Retina (tissue), 1 donor: ENCODE measurements at regions not wholly inside any gene's neighbourhood (a gene's known extent, or its start where the extent isn't known, plus 50 kb on each side); places are given as distances from the start of the nearest gene placed in this dataset.

Source experiments
- DNase-seq: peaks from one replicate; pipeline ENCODE4 v3.0.0-alpha.2; 2016

DNA sequence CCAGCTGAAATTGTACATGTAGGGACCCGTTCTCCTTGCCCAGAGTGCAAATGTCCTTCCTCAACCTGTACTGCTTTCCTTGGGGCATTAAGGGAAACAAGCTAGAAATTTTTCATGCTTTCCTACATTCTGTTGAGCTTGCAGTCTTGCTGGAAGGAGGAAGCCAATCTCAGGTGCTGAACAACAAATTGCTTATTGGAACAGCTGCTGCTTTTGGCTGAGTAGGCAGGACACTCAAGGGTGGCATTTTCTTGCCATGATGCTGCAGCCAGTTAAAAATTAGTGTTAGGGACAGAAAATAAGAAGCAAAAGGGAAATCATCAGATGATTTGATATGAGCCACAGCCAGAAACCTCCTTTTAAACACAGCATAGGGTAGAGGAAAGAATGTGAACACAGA, 223.7 kb downstream of the QDPR start:
- DNase-seq: no peak

DNA sequence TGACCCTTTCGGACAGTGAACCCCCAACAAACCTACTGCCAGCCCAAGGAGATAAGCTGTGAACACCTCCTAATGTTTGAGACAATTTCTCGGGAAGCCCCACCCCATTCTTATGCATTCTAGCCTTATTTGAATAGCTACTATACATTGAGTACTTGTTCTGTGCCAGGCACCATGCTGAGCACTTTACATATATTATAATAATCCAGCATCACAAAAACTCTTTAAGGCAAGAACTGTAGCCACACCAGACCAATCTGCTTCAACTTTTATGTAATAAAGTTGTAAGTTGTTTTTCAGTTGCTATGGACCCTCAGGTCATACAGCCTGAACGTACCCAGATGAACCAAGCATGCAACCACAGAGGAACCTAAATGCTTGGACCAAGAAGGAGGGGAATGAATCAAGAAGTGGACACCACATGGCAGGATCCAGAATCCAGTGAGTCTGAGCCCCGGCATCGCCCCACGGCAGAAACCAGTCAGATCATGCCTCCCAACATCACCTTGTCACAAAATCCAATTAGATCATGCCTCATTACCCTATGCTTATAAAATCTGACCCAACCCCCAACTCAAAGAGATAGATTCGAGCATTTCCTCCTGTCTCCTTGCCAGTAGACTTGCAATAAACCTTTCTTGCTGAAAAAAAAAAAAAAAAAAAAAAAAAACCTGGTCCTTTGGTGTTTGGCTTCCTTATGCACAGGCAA, 225.0 kb downstream of the QDPR start:
- no peak for DNase-seq

- no peak for DNase-seq
Observed at GRCh38 chr4:17285747-17286146, 226.1 kb downstream of the QDPR start.

DNA sequence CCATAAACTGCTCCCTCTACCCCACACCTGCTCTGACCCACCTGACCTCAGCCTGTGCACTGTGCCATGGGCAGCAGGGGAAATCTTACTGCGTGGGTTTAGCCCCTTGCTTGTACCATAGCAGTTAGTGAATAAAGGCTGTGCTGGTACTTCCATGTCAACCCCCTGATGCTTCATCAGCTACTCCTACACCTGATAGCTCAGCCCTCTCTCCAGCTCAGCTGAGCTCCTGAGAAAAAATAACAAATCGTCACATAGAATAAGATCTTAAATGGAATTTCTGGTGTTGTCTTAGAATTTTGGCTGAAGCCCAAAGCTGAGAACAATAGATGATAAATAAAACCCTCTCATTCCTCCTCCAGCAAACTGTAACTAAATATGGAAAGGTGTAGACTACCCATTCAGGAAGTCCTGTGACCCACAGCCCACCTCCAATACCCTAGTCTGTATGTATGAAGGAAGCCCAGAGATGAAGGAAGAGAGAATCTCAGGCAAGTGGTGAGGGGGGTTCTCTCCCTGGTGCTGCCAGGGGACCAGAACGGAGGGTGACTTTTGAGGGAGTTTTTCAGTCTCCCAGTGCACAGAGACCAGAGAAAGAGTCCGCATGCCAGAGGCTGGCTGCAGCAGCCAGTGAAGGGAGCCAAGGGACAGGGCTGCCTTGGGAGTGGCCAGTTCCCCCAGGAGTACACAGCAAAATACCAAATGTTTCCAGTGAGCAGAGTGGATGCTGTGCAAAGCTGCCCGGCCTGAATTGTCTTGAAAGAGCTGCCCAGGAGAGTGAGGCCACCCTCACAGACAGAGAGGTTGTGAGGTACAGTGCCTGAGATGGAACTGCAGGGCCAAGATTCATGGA, 227.3 kb downstream of the QDPR start:
- no peak for DNase-seq

DNA sequence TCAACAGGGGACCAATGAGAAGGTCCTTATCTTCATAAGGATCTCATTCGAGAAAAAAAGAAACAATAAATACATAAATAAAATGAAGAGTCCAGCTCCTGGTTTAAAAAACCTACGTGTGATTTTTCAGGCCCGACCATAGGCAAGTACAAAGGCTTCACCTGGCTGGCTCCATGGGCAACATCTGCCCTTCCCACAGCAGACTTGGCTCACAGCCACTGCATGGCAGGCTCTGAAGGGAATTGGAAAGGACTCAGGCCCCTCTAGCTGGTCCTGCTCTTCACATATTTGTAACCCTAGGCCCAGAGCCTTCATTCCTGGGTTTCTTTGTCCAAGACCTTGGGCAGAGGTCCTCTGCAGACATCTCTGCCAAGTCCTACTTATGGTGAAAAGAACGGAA, 228.1 kb downstream of the QDPR start:
- no peak for DNase-seq

- no peak for DNase-seq
Observed at GRCh38 chr4:17283251-17283650, 228.6 kb downstream of the QDPR start.

GRCh38 chr4:17280261-17281018, 231.4 kb downstream of the QDPR start:
- no peak for DNase-seq

DNA sequence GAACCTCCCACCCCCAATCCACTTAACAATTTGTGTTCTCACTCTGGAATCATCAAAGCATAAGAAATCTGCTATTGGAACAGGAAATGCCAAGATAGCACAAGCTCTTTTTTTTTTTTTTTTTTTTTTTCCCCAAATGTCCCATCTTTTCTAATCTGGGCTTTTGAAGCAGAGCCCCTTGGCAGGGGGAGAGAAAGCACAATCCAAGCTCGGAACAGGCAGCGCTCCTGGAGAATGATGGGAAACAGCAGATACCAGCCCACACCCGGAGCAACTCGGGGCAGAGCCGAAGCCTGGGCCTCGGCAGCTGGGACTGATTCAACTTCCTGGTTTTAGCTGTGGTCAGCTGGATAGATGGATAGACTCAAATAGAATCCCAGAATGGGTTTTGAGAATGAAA, 235.1 kb downstream of the QDPR start:
- DNase-seq: no peak

DNA sequence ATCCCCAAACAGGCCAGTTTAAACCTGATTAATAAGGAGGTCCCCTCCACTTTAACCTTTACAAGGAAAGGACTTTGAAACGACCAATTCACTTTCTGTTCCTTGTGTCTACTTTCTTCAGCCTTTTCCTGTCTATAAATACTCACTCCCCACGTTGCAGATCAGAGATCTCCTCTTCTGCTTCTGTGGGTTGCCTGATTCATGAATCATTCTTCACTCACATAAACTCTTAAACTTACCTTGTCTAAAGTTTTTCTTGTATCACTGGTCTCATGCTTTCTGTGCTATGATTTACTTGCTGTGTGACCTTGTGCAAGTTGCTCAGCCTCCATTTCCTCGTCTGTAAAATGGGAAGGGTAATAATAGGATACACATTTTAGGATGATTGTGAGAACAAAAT, 236.1 kb downstream of the QDPR start:
- no peak for DNase-seq

- DNase-seq: no peak
Observed at GRCh38 chr4:17273047-17273446, 238.8 kb downstream of the QDPR start.

- no peak for DNase-seq
Observed at GRCh38 chr4:17272154-17272553, 239.7 kb downstream of the QDPR start.

GRCh38 chr4:17265653-17266052, 246.2 kb downstream of the QDPR start:
- DNase-seq: no peak

GRCh38 chr4:17265139-17265538, 246.8 kb downstream of the QDPR start:
- no peak for DNase-seq

DNA sequence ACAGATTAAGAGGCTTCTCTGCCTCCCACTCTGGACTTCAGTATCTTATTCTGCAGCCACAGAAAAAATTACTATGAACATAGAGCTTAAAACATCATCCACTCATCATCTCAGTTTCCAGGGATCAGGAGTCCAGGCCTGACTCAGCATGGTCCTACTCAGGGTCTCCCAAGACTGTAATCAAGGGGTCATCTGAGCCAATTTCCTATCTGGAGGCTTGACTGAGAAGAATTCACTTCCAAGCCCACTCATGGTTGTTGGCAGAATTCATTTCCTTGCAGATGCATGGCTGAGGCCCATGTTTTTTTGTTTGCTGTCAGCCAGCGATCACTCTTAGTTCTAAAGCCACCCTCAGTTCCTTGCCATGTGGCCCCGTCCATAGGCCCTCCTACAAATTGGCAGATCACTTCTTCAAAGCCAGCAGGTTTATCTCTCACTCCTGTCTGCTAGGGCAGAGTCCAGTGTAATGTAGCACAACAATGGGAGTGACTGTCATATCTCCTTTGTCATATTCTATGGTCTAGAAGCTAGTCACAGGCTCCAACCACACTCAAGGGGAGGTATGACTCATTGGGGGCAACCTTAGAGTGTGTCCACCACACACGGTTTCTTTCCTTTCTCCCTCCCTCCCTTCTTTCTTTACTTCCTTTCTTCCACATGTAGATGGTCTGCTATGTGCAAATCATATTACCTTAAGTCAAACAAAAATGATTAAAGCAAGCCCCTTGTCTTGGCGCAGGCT, 251.6 kb downstream of the QDPR start:
- DNase-seq: no peak

DNA sequence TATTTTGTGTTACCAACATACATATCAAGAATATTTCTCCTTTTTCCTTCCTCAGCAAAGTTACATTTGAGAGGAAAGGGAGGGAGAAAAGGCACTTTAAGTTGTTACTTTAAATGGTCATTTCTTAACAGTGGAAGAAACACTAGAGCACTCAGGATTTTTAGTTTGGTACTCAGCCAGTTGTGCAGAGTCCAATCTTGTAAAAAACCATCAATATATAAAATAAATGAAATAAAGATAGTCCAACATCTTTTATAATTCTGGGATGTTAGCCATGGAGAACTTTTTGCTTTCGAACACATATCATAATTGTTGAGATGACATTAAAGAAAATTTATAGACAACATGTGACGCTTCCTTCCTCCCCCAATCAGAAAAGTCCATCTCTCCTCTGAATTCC, 253.8 kb downstream of the QDPR start:
- DNase-seq: no peak

GRCh38 chr4:17252131-17252530, 259.8 kb downstream of the QDPR start:
- no peak for DNase-seq

DNA sequence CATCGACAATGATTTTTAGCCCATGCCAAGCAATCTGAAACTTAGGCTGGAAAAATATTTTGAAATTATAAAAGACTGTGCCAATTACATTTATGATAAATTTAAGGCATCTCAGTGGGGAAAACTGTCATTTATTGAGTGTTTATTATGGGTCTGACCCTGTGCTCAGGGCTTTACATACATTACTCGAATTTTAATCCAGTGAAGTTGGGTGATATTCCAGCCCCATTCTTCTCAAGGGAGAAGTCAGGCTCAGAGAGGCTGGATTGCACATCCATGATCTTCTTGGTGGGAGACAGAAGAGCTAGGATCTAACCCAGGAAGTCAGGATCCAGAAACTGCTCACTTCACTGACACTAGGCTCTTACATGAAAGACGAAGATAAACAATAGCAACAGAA, 260.8 kb downstream of the QDPR start:
- DNase-seq: no peak

DNA sequence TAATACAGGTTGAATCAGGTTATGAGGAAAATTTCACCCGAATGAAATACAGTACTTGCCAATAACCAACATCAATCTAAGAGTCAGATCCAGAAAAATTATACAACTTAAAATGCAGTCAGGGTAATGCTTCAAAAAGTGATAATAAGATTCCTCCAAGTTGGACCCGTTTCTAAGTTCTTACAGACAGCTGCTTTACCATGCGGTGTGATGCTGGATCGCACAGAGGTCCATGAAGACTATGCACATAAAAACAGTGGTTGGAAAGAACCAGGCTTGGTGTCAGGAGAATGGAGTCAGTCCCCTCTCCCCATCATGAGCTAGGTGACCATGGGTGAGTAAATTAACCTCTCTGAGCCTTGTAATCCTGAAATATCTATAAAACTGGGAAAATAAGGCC, 261.3 kb downstream of the QDPR start:
- no peak for DNase-seq

- no peak for DNase-seq
Observed at GRCh38 chr4:17246656-17247055, 265.2 kb downstream of the QDPR start.

- no peak for DNase-seq
Observed at GRCh38 chr4:17241835-17242234, 270.1 kb downstream of the QDPR start.

DNA sequence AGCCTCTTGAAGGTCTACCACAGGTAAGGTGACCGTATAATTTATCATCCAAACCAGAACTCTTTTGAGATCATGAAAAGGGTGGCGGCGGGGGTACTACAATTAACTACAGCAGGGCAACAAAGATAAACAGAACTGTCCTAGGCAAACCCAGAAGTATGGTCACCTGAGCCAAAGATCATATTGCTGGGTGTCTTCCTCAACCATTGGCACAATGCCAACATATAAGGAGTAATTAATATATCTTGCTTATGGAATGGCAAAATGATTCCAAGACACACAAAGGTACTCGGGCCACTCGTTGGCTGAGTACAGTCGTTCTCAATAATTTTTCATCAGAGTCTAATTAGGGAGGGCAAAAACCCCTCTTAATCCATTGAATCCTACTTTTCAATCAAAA, 273.3 kb downstream of the QDPR start:
- DNase-seq: no peak

DNA sequence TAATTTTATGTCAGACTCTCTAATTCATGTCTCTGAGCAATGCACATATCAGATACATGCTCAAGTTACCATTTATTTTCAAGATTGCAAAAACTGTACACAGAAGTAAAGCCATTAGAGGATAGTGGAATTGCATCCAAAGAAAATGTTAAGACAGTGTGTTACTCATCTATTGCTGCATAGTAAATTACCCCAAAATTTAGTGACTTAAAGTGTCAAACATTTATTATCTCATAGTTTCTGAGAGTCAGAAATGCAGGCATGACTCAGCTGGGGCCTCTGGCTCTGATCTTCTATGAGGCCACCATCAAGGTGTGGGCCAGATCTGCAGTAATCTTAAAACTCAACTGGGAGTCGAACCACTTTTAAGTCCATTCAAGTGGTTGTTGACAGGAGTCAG, 275.2 kb downstream of the QDPR start:
- DNase-seq: no peak

- DNase-seq: no peak
Observed at GRCh38 chr4:17234678-17235077, 277.2 kb downstream of the QDPR start.
